Spinal cord (tissue), 9 donors: ENCODE measurements at regions not wholly inside any gene's neighbourhood (a gene's known extent, or its start where the extent isn't known, plus 50 kb on each side); places are given as distances from the start of the nearest gene placed in this dataset.
A peak's percentile ranks its signal among the peaks of the same experiment; 100 is the strongest.

Experiments used
- DNase-seq, 6 donors: peaks; one replicate each; pipeline versions ENCODE4 v3.0.0 to v3.0.0-alpha.2; 2013 to 2015; ENCODE audit warnings: low spot score in 6 of 6, low read depth in 4 of 6
- H3K27ac ChIP-seq: one replicate; pipeline ENCODE4 v1.5.1; 2013; ENCODE audit warnings: low read depth, low read length, control low read depth
- H3K27me3 ChIP-seq: one replicate; pipeline ENCODE4 v1.6.1; 2013; ENCODE audit warnings: low read length; ENCODE audit not compliant: control insufficient read depth, insufficient read depth
- H3K36me3 ChIP-seq: one replicate; pipeline ENCODE4 v1.6.1; 2013; ENCODE audit warnings: low read length; ENCODE audit not compliant: control insufficient read depth, insufficient read depth
- H3K4me1 ChIP-seq: one replicate; pipeline ENCODE4 v1.6.1; 2013; ENCODE audit warnings: low read length; ENCODE audit not compliant: control insufficient read depth, insufficient read depth
- H3K4me3 ChIP-seq: one replicate; pipeline ENCODE4 v1.5.1; 2013; ENCODE audit warnings: low read depth, low read length, control low read depth
- H3K9me3 ChIP-seq: one replicate; pipeline ENCODE4 v1.6.1; 2013; ENCODE audit warnings: low read length; ENCODE audit not compliant: control insufficient read depth, insufficient read depth
- WGBS: methylation state at CpG from one replicate; pipeline ENCODE4 v1.1.5; 2013; ENCODE audit warnings: missing lambda C conversion rate; ENCODE audit not compliant: insufficient coverage; 5-methylcytosine and 5-hydroxymethylcytosine counted together
- donor health status: healthy.

DNA sequence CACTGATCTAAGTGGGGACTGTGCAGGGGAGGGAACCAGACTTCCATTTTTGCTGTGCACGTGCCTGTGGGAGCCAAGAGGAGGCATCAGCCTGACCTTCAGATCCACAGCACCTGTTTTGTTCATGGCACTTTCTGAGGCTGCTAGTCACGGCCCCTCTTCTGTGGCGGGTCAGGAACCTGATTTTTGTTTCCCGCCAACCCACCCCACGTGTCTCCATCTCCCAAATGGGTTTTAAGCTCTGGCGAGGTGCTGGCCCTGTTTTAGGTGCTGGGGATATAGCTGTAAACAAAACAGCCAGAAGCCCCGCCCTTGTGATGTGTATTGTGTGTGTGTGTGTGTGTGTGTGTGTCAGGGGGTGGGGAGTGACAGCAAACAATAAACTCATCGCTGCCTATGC is 60.4 kb upstream of the GRPEL1 start:
- Histone ChIP-seq H3K36me3 (no peaks in the 10 kb centered on the region), H3K27ac (no peak overlapping the region), H3K4me3 (no peak overlapping the region), H3K27me3 (no peaks in the 10 kb centered on the region), H3K4me1 (peaks cover 28% of the 10 kb centered on the region), H3K9me3 (peaks cover 3% of the 10 kb centered on the region)
- WGBS: 86% methylated on average over 3 of the region's 8 CpGs
- no peak for DNase-seq

DNA sequence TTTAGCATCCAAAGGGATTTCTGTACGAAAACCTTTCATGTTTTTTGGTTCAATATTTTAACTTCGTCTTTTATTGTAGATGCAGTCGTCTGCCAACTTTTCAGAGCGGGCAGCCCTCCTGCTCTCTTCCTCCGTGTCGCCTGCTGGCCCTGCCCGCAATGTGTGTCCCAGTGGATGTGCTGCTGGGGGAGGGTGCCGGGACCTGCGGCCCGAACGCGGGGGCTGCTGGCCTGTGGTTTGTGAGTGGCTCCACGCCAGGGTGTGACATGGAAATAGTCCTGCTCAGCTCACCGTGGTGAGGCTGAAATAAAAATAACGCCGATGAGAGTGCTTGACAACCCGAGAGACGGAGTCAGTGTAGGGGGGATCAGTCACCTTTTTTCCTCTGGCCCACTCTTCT is 59.7 kb upstream of the GRPEL1 start:
- 66% methylated on average over 17 of the region's 18 CpGs for WGBS
- Histone ChIP-seq H3K9me3 (no peaks in the 10 kb centered on the region), H3K4me1 (peaks cover 28% of the 10 kb centered on the region), H3K27ac (no peak overlapping the region), H3K36me3 (no peaks in the 10 kb centered on the region), H3K27me3 (no peaks in the 10 kb centered on the region), H3K4me3 (no peak overlapping the region)
- no peak for DNase-seq

DNA sequence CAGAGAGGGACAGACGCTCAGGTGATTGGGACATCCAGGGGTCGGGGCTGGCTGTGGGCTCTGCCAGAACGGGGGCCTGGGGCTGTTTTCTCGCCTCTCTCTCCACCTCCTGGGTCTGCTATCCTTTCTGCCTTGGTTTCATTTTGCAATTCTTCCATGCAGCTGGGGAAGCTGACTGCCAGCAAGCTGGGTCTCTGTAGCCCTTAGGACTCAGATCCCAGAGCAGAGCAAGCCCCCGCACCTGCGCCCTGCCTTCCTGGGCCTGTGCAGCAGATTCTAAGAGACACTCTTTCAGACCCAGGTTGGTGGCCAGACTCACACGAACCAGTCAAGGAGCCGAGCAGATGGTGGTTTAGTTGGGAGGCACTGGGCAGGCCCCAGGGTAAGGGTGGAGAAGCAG is 59.1 kb upstream of the GRPEL1 start:
- WGBS: 68% methylated on average over 6 of the region's 8 CpGs
- Histone ChIP-seq H3K9me3 (no peaks in the 10 kb centered on the region), H3K27me3 (no peaks in the 10 kb centered on the region), H3K36me3 (no peaks in the 10 kb centered on the region), H3K4me3 (no peak overlapping the region), H3K27ac (no peak overlapping the region), H3K4me1 (peaks cover 28% of the 10 kb centered on the region)
- DNase-seq: no peak

DNA sequence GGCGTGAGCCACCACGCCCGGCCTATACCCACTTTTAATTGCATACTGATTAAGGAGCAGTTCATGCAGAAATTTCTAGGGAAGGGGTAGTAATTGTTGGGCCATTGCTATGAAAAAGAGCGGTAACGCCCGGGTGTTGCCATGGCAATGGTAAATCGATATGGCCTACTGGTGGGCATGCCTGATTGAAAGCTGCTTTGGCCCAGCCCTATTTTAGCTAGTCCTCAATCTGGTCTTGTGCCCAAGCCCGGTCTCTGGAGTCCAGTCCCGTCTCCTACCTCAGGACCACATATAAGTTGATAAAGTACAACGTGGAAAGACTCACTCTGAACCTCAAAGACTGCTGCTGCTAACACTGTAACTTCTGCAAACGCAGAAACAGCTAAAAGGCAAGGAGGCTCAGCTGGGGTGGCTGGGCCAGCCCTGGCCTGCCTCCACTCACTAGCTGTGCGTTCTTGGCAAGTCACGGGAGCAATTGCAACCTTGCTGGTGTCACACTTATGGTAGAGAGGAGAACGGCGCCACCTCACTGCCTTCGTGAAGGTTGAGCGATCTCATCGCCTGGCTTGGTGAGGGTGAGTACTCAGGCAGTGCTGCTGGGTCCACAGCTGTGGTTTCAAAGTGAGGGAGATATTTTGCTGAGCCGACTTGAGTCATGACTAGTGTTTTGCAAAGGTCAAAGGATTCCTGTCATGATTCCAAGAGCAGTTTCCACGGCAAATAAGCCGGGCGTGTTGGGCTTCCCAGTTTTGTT is 57.0 kb upstream of the GRPEL1 start:
- no peaks in the 10 kb centered on the region for H3K9me3 ChIP-seq
- peak in 2 of 6 donors; percentile 36 to 63 for DNase-seq
- no peak overlapping the region for H3K4me3 ChIP-seq
- H3K27ac ChIP-seq: peak overlapping the region; percentile 15
- no peaks in the 10 kb centered on the region for H3K27me3 ChIP-seq
- WGBS: 51% methylated on average over 14 of the region's 22 CpGs
- peaks cover 22% of the 10 kb centered on the region for H3K4me1 ChIP-seq
- no peaks in the 10 kb centered on the region for H3K36me3 ChIP-seq

DNA sequence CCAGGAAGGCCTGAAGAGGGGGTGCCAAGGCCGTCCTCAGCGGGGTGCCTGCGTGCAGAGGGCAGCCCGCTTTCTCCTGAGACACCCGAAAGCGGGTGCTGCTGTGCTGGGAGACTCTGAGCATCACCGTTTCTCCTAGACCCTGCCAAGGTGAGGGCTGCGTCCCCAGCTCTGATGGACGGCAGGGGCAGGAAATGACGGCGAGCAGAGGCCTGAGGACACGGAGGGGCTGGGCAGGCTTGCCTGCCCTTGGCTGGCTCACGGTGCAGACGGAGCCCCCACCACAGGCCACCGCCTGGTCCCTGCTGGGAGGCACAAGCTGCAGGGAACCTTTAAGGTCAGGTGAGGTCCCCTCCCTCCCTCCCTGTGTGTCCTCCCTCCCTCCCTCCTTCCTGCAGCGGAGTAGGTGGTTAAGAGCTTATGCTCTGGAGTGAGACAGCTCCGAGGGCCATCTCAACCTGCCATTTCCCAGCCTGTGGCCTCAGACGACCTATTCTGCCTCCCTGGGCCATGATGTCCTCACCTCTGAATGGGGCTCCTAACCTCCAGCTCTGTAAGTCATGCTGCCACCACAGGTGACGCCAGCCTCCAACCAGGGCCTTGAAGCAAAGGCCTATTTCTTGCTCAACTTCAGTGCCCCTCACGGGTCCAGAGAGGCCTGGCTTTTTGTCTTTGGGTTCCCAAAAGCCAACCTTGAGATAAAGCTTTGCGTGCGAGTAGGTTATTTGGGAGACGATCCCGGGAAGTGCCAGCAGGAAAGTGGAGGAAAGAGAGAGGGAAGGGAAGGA is 54.2 kb upstream of the GRPEL1 start:
- H3K27ac ChIP-seq: no peak overlapping the region
- peaks cover 18% of the 10 kb centered on the region for H3K4me1 ChIP-seq
- H3K36me3 ChIP-seq: no peaks in the 10 kb centered on the region
- no peaks in the 10 kb centered on the region for H3K27me3 ChIP-seq
- no peak overlapping the region for H3K4me3 ChIP-seq
- no peaks in the 10 kb centered on the region for H3K9me3 ChIP-seq
- no peak for DNase-seq
- 84% methylated on average over 21 of the region's 24 CpGs for WGBS

DNA sequence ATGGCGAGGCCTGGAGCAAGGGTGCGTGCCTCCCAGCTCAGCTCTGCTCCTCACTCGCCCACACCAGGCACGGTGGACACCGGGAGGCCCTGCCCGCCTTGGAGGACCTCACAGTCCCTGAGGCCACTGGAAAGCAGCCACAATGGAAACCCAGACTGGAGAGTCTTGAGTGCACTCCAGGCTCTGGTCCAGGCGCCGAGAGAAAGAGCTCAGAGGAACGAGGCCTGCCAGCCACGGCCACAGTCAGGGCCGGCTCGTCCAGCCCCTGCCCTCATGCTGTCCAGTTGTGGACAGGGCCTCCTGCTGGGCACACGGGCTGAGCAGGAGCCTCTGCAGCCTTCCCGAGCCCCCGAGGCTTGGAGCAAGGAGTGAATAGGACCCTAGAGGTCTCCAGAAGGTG is 53.3 kb upstream of the GRPEL1 start:
- DNase-seq: no peak

DNA sequence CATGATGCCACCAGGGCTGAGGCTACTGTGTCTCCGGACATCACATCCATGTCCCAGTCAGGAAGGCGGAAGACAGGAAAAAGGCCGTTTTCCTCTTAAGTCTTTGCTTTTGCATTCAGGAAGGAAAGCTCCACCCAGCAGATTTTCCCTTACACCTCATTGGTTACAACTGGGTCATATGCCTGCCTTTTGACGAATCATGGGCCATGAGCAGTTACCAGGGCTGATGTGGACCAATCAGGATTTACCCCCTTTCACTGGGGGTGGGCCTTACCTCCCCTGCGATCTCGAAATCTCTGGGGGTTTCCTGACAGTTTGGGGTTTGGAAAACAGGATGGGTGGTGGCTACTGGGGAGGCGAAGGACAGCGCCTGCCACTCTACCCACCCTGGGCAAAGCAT is 52.5 kb upstream of the GRPEL1 start:
- 74% methylated on average over 5 of the region's 8 CpGs for WGBS
- peaks cover 14% of the 10 kb centered on the region for H3K4me1 ChIP-seq
- H3K27me3 ChIP-seq: no peaks in the 10 kb centered on the region
- H3K36me3 ChIP-seq: no peaks in the 10 kb centered on the region
- peak in 1 of 6 donors; percentile 29 for DNase-seq
- H3K27ac ChIP-seq: no peak overlapping the region
- no peaks in the 10 kb centered on the region for H3K9me3 ChIP-seq
- no peak overlapping the region for H3K4me3 ChIP-seq

More for the DNA sequence above, 53.3 kb upstream of the GRPEL1 start:
- Histone ChIP-seq H3K4me1 (peaks cover 14% of the 10 kb centered on the region), H3K36me3 (no peaks in the 10 kb centered on the region), H3K9me3 (no peaks in the 10 kb centered on the region), H3K27me3 (no peaks in the 10 kb centered on the region), H3K4me3 (no peak overlapping the region), H3K27ac (no peak overlapping the region)
- 71% methylated on average over 15 of the region's 15 CpGs for WGBS

DNA sequence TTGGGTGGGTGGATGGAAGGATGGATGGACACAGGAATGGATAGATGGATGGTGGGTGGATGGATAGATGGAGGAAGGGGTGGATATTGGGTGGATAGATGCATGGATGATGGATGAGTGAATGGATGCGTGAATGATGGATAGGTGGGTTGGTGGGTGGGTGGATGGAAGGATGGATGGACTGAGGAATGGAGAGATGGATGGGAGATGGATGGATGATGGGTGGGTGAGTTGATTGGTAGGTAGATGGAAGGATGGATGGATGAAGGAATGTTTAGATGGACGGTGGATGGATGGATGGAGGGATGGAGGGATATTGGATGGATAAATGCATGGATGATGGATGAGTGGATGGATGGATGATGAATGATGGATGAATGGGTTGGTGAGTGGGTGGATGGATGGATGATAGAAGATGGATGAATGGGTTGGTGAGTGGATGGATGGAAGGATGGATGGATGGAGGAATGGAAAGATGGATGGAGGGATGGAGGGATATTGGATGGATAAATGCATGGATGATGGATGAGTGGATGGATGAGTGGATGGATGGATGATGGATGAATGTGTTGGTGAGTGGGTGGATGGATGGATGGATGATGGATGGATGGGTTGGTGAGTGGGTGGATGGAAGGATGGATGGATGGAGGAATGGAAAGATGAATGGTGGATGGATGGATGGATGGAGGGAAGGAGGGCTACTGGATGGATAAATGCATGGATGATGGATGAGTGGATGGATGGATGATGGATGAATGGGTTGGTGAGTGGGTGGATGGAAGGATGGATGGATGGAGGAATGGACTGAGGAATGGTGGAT is 50.4 kb upstream of the GRPEL1 start:
- no peak for DNase-seq
- no peak overlapping the region for H3K4me3 ChIP-seq
- H3K27me3 ChIP-seq: no peaks in the 10 kb centered on the region
- H3K9me3 ChIP-seq: no peaks in the 10 kb centered on the region
- no peak overlapping the region for H3K27ac ChIP-seq
- H3K36me3 ChIP-seq: no peaks in the 10 kb centered on the region
- 90% methylated on average over 2 of the region's 2 CpGs for WGBS
- peaks cover 7% of the 10 kb centered on the region for H3K4me1 ChIP-seq
